OCI-LY7 (cell line): ENCODE measurements at regions not wholly inside any gene's neighbourhood (a gene's known extent, or its start where the extent isn't known, plus 50 kb on each side); places are given as distances from the start of the nearest gene placed in this dataset.

Experiments
- CTCF ChIP-seq: fragments of 200-600 bp; sonication (generic); conservative IDR thresholded peaks from 2 replicates; pipeline ENCODE4 v1.5.1; 2014; ENCODE audit warnings: mild to moderate bottlenecking, antibody characterized with exemption, low read length, moderate library complexity, mixed read lengths
- EZH2phosphoT487 ChIP-seq: fragments of 200-600 bp; sonication (generic); IDR thresholded peaks from 2 replicates; pipeline ENCODE4 v1.6.1; 2018; ENCODE audit warnings: low read depth, borderline replicate concordance, mild to moderate bottlenecking, mixed run types, antibody characterized with exemption, low read length, moderate library complexity, mixed read lengths

GRCh38 chr15:56804938-56805337, 71.6 kb upstream of the ZNF280D start:
- TF ChIP-seq CTCF, result peak; percentile 44; the same call in 1 of the 2 replicates
- TF ChIP-seq EZH2phosphoT487, result no peak
